Fibroblast of skin of left quadriceps (primary cell): ENCODE measurements at regions not wholly inside any gene's neighbourhood (a gene's known extent, or its start where the extent isn't known, plus 50 kb on each side); places are given as distances from the start of the nearest gene placed in this dataset.

Experiments
- DNase-seq, 2 experiments: peaks; one replicate each; pipeline ENCODE4 v3.0.0-alpha.2; 2013; ENCODE audit warnings: low read depth in 2 of 2

DNA sequence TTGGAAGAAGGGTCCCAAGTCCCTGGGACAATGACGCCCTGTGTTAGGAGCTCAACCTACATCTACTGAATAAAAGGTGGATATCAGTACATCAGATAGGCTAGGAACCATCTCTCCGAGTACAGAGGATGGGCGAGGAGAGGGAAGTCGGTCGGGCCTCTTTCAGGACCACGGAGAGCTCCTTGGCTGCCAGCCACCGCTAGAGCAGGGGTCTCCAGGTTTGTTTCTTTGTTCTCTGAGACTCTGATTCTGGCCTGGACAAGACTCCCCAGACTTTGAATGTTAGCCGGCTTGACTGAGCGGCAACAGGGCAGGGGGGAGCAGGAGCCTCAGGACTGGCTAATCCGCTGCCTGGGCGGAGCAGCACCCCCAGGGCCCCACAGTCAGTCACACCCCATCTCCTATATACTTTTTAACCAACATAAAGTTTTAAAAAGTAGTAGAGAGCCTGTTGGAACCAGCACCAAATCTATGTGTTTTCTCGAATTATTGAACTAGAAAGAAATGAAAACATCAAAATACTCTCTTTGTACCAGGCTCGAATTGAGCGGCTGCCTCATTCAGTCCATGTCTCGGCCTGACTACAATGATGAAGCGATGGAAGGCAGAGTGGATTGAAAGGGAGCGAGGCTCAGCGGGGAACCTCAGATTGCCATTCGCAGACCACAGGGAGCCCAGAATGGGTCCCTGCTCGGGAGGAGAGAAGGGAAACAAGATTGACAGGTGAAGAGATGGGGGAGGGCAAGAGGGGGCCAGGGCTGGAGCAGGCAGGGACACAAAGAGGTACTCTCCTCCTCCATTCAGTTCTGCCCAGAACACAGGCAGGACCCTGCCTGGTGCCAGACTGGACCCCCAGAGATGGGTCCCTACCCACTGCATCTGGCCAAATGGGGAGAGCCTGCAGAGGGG, 131.6 kb downstream of the TPRA1 start:
- DNase-seq, result no peak

DNA sequence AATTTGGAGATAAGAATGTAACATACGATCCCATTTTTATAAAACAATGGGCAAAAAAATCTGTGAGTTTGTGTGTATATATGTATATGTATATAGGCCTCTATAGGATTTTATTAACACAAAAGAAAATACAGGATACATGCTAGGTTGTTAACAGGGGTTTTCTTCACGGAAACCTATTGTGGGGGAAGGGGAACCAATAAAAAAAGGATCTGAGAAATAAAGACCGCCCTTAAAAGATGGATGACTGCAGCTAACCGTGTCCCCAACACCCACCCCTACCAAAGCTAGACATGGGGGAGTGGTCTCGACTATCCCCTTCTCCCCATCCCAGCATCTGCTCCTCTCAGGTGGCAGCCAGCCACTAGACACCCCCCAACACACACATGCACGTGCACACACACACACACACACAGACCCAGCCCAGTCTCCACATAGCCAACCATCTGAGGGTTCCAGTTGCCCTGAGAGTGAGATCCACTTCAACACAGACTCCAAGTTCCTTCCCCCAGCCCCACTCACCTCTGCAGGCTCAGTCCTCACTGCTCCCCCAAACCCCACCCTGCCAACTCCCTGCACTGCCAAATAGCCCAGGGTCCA, 132.9 kb downstream of the TPRA1 start:
- DNase-seq, result no peak

DNA sequence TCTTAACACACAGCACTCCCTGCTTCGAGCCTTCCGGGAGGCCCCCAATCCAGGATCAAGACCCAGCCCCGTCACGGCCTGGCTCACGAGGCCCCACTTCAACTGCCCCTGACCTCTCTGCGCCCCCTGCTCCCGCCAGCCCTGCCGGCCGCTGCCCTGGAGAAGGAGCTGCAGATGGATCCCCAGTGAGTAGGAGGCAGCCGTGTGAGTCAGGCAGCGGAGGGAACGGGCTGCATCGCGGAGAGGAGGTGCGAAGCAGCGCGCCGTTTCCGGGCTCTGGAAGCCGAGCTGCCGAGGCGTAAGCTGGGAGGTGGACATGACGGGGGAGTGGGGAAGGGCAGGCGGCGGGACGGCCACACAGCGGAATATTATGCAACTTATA, 133.4 kb downstream of the TPRA1 start:
- peak; percentile 12 to 13 for DNase-seq

DNA sequence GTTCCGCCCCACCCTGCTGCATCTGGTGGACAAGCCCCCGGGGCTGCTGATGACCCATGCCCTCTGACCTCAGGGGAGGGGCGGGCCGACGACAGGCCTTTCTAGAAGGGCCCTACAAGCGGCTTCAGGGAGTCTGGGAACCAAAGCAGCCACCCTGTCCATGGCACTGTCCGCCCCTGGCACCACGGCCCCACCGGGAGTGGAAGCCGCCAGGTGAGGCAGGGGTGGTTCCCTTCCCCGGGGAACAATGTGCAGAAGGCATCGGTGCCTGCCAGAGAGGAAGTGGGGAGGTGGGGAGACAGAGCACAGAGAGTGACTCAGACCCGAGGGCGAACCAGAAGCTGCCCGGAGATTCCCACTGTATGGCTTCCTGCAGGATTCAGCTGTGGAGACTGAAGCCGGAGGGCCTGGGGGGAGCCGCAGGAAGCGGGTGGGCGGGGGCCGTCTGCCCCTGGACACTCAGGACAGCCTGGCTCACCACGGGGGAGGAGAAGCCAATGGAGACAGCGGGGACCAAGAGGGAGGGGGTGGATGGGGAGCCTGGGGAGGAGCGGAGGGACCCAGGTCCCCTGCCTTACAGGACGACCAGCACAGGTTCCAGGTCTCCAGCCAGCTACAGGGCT, 134.0 kb downstream of the TPRA1 start:
- peak; percentile 10 to 15 for DNase-seq

DNA sequence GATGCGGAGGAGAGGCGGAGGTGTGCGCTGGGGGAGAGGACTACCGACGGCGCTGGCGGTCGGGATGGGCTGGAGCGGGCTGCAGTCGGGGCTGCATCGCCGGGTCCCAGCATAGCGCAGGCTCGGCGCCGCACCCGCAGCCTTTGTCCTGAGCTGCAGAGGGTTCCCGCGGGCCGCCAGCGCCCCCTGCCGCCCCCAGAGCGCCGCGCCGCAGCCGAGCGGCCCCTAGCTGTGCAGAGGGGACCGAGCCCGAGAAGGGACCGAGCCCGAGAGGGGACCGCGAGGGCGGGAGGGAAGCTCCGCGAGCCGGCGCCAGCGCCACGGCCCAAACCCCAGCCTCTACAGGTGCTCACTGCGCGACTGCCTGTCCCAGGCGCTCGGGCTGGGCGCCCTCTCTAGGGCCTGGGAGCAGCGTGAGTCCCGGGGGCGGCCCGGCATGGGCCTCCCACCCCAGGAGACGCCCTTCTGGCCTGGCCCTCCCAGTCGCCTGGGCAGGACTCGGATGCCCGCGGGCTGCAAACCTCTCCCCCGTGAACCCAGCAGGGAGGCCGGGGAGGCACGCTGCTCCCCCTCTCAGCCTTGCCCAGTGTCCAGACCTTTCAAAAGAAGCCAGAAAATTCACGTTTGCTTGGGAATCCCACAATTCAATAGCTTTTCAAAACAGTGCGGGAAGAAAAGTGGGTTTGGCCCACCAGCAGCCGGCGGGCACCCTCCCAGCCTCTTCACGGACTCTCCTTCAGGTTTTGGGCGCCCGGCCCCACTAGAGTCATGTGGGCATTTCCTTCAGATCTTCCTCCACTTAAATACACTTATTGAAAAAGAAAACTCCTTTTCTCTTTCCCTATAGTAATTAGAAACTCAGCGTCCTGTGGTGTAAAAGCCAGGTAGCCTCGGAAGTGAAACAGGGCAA, 134.7 kb downstream of the TPRA1 start:
- DNase-seq, result peak; percentile 20 to 23

DNA sequence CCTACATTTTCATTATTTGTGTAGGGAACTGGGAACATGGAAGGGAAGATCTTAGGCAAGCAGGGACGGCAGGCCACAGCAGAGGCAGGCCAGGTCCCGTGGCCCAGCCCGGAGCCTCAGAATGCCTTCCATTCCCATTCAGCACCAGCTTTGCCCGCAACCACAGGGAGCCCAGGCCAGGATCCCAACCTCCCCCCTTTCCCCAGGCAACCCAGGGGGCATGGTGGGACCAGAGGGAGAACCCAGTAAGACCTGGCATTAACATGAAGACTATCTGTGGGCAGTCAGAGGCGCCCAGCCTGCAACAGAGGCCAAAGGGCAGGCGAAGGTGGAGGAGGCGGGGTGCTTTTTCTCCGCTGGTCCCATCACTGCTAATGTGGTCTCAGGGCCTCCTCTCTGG, 135.6 kb downstream of the TPRA1 start:
- no peak for DNase-seq

DNA sequence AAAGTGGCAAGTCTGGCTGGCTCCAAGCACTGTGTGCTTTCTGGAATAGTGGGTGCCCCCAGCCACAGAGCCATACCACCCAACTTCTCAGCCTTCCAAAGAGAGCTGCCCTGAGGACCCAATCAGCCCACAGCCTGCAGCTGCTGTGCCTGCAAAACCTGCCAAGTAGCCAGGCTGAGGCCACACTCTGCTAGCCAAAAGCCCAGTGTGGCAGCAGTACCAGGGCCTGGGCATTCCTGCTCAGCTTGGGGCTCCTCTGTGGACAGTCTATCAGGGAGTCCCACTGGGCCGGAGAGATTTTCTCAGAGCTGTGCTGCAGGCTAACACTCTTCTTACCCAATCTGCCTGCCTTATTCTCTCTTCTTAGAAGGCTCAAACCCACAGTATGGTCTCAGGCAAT, 136.5 kb downstream of the TPRA1 start:
- no peak for DNase-seq

DNA sequence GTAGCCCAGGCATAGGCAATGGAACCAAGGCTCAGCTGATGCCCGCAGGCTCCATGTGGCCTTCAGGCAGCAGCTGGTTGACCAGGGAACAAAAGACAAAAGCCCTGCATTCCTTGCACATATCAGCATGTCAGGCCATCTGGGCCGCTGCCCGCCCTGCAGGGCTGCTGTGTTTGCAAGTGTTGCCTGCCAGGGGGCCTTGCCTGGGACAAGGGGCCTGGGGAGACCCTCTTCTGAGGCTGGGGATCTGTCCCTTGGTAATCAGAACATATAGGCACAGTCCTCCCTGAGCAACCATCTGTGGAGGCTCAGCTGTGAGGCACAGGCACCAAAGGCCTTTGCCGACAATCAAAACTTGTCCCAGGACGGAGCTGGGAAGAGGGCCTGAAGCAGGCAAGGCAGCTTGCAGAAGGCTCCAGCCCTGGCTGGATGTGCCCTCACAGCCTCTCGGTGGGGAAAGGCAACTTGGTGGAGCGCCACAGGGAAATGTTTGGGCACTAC, 138.2 kb downstream of the TPRA1 start:
- DNase-seq, result no peak

DNA sequence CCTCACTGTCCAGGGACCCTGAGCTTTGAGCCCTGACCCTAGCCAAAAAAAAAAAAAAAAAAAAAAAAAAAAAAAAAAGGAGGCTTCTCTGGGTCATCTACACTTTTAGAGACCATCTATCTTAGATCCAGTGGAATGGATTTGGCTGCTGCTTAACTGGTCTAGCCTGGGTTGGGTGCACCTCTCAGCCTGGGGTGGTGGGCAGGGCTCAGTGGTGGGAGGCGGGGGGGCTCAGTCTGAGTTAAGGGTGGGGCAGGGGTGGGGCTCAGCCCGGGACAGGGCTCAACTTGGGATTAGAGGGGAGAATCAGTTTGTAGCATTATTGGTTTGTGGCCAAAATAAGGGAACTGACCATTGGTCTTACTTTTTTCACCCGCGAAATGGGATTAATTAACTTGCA, 139.2 kb downstream of the TPRA1 start:
- no peak for DNase-seq

DNA sequence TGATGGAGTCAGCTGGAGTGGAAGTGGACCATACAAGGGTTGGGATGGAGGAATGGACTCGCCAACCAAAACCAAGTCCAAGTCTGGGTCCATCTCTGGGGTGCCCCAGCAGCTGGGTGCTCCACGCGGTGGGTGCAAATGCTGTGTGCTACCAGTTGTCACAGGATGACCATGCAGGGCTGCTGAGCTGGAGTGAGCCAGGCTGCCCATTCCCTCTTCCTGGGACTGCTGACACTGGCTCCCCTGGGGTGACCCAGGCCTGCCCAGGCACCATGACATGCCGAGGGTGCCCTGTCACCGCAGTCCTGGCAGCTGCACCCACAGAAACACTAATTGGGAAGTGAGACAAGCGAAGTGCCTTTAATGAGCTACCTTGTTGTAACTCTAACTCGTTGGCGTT, 140.2 kb downstream of the TPRA1 start:
- no peak for DNase-seq

DNA sequence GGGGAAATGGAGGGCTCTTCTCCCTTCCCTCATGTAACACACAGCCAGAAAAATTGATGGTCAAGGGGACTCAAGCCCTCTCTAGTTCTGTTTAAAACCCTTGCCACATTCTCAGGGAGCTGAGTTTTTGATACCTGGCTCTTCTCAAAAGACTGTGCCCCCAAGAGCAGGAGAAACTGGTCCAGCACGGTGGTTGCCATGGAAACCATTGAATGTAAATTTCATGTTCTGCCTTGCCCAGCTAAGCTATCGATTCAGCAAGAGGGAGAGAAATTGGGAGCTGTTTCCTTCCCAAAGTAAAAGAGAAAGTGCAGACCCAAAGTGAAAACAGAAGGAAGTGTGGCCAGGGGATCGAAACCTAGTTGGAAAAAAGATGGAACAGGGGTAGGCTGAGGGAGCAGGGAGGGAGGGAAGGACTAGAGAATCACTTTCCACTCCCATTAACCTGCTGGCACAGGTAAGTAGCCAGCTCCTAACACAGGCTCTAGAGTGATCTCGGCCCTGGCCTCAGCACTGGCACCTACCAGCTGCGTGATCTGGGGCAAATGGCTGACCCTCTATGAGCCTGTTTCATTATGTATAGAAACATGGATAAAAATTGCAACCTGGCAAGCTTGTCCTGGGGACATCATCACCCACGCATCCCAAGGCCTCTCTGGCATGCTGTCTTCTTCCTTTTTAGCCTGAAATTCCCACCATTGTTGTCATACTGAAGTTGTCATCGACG, 140.9 kb downstream of the TPRA1 start:
- no peak for DNase-seq

DNA sequence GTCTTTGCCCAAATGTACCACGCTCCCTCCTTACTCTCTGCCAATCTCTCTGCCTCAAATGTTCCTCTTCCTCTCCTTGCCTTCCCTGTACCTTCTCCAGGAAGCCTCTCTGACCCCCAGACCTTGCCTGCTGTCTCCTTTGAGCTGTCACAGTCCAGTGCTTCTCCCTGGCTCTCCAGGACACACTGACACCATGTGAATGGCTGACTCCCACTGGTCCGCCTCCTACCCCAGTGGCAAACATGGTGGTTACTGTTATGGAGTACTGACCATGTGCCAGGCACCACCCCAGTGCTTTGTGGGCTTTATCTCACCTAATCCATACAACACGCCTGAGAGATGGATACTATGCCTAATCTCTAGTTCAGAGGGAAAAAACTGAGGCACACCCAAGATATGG, 141.9 kb downstream of the TPRA1 start:
- no peak for DNase-seq

DNA sequence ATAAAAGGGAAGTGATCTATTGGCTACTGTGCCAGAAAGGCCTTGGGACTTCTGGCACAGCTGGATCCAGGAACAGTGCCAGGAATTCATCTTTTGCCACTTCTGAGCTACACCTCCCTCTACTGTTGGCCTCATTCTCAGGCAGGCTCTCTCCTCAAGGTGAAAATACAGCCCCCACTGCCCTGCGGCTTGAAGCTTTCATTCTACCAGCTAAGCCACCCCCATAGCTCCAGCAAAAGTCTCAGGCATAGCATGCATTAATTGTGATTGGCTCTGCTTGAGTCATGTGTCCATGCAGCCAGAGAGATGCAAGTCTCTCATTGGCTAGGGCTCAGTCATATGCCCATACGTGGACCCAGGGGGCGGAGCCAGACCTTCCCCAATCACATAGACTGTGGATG, 142.4 kb downstream of the TPRA1 start:
- no peak for DNase-seq

DNA sequence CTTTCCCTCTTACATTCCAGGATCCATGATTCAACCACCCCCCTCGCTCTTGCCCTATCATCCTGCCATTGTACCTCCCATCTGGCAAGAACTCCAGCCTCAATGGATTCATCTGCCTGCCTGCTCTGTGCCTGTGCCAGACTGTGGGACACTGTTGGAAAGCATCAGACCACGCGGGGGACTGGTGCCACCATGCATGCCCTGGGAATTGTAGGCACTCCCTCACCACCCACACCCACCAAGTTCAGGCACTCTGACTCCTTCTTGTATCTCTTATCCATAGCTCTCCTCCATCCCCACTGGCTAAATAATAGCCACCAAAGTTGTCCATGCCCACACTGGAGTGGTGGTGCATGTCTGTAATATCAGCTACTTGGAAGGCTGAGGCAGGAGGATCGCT, 143.8 kb downstream of the TPRA1 start:
- no peak for DNase-seq

DNA sequence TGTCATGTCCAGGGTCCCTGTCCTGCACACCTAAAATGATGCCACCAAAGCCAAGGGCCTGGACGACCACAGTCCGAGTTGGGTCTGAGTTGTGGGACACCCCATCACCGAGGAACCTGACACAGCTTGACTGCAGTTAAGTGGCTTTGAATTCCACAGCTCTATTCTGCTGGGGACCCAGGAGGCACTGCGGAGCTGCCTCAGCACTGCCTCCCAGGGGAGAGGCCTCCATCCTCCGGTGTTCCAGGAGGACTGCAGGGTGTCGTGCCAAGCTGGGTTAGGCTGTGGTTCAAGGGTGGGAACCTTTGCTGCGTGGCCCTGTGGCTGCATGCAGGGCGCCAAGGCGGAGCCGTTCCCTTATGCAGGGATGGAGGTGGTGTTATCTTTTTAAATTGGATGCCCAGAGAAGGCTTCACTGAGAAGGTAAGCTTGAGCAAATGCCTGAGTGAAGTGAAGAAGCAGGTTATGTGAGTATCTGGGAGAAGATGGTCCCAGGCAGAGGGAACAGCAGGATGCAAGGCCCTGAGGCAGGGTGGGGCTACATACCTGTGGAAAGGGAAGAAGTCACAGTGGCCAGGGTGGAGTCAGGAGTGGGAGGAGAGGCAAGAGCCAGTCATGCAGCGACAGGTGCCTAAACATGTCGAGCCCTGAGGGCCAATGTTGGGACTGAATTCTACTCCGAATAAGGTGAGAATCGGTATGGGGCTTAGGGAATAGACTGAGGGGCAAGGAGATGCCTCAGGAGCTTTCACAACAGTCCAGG, 144.8 kb downstream of the TPRA1 start:
- DNase-seq, result no peak

DNA sequence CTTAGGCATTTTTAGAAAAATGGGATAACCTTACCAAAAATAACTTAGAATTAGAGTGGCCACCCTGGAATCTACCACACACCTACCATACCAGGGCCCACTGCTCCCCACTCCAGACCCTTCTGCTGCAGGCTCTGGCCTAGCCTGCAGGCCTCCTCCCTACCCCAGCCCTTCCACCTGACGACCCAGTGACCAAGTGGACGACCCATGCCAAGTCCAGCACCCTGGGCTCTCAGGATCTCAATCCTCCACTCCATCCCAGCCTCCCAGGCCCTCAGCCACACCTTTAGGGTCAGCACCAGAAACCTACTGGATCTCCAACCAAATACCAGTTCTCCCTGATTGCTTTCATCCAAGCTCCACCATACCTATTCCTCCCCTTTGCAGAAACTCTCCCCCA, 145.8 kb downstream of the TPRA1 start:
- DNase-seq, result no peak

DNA sequence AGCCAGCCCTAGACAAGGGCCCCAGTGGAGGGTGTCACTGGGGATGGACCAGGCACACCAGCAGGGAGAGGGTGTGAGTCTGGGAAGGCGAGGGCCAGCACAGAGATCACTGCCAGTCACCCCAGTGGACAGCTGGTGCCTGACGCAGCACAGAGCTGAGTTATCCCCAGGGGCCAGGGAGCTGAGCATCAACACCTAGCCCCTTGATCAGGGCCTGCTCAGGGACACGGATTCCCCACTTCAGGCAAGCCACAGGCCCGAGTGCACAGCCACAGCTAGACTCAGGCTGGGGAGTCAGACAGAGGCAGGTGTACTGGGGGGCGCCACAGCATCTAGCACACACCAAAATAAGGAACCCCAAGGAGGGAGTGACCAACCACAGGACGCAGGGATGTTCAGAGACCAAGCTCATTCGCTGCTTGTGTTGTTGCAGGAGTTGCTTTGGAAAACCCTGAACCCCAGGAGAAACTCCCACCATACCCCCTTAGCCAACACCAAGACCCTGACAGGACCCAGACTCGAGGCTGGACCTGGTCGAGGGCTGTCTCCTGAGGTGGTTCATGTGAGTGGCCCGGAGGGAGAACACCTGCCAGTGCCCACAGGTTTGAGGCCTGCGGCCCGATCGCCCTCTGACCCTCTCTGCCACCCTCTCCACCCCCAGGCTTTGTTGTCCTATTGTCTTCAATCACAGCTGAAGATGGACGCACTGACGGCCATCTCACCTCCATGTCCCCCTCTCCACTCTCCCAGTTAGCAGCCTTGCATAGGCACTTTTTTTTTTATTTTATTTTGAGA, 146.8 kb downstream of the TPRA1 start:
- DNase-seq, result no peak

DNA sequence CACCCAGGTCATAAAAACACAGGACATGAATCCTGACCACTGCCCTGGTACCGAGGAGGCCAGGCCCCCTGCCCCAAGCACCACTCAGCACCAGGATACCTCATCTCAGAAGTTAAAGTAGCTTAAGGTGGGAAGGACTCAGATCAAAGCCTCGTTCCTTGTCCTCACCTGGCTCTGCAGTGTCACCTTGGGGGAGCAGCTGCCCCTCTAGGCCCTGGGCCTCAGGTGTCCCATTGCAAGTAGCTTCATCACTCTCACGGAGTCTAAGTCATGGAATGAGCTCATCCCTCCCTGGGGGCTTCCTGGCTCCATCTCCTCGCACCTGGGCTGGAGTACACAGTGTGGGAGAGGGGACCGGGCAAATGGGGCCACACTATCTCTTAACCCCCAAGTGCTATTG, 148.0 kb downstream of the TPRA1 start:
- no peak for DNase-seq

DNA sequence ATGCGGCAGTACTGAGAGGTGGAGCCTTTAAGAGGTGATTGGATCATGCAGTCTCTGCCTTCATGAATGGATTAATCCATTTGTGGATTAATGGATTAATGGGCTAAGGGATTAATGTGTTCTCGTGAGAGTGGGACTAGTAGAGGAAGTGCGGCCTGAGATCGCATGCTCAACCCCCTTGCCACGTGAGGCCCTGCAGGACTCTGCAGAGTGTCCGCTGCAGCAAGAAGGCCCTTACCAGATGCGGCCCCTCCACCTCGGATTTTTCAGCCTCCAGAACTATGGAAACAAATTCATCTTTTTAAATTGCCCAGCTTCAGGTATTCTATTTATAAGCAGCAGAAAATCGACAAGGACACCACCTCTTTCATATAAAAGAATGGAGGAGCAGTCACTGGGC, 148.8 kb downstream of the TPRA1 start:
- DNase-seq, result no peak

DNA sequence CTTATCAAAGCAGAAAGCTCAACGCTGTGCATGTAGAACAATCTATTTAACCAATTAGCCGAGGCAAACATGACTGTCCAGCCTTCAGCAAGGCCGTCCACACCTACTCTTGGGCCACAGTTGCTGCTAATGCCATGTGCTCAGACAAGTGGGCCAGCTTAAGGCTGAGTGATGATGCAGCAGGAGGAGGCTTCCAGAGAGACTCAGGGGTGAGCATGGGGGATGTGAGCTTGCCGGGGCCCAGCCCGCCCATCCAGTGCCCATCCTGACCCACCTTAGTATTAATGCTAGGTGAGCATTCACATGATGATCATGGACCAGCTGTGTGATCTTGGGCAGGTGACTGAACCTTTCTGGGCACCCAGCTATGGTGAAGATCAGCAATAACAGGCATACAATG, 150.1 kb downstream of the TPRA1 start:
- DNase-seq, result no peak
